Fibroblast of gingiva (primary cell): ENCODE measurements at regions not wholly inside any gene's neighbourhood (a gene's known extent, or its start where the extent isn't known, plus 50 kb on each side); places are given as distances from the start of the nearest gene placed in this dataset.
"Not testable (repeated sequence)": the region's sequence is repeated elsewhere in the genome, so short reads cannot be mapped to it uniquely, and the experiment has no call there.

Experiments used
- DNase-seq: peaks from one replicate; pipeline ENCODE4 v3.0.0-alpha.2; 2011; ENCODE audit warnings: low read depth

- no peak for DNase-seq
These were observed 82.2 kb upstream of the RNU2-1 start for GRCh38 chr17:43315858-43316521.

GRCh38 chr17:43315369-43315768, 81.6 kb upstream of the RNU2-1 start:
- DNase-seq = no peak

GRCh38 chr17:43314611-43315011, 80.8 kb upstream of the RNU2-1 start:
- DNase-seq = no peak

GRCh38 chr17:43312011-43312410, 78.2 kb upstream of the RNU2-1 start:
- no peak for DNase-seq

GRCh38 chr17:43309505-43310332, 75.9 kb upstream of the RNU2-1 start:
- DNase-seq = no peak

- no peak for DNase-seq
These were observed 75.2 kb upstream of the RNU2-1 start for GRCh38 chr17:43308999-43309398.

GRCh38 chr17:43304792-43305191, 71.0 kb upstream of the RNU2-1 start:
- not testable (repeated sequence) for DNase-seq

- not testable (repeated sequence) for DNase-seq
These were observed 69.3 kb upstream of the RNU2-1 start for GRCh38 chr17:43303049-43303448.

GRCh38 chr17:43299300-43300076, 65.7 kb upstream of the RNU2-1 start:
- DNase-seq = not testable (repeated sequence)

GRCh38 chr17:43289670-43290069, 55.9 kb upstream of the RNU2-1 start:
- not testable (repeated sequence) for DNase-seq

GRCh38 chr17:43283606-43284005, 49.8 kb upstream of the RNU2-1 start:
- DNase-seq = not testable (repeated sequence)
